ENCODE measurements at regions not wholly inside any gene's neighbourhood (a gene's known extent, or its start where the extent isn't known, plus 50 kb on each side); places are given as distances from the start of the nearest gene placed in this dataset.

GRCh38 chr16:11432856-11433395 is 87.7 kb downstream of the RMI2 start:
- no peak for TF ChIP-seq EP300 (IDR thresholded peaks at IDR 0.05; ENCODE audit: borderline replicate concordance)
- TF ChIP-seq EGR1 (IDR thresholded peaks at IDR 0.05) = no peak
- no peak for TF ChIP-seq REST (IDR thresholded peaks at IDR 0.05; ENCODE audit: low read depth)
- TF ChIP-seq, protein P1, sequence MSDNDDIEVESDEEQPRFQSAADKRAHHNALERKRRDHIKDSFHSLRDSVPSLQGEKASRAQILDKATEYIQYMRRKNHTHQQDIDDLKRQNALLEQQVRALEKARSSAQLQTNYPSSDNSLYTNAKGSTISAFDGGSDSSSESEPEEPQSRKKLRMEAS (IDR thresholded peaks at IDR 0.05) = no peak
- TF ChIP-seq YY1 (IDR thresholded peaks at IDR 0.05; ENCODE audit: low read depth) = no peak
- TF ChIP-seq RAD21 (IDR thresholded peaks at IDR 0.05; ENCODE audit: low read depth) = no peak
